CD4-positive, alpha-beta T cell treated with Interleukin-12 subunit alpha and Interleukin-12 subunit beta, for 1 hour (primary cell): ENCODE measurements at regions not wholly inside any gene's neighbourhood (a gene's known extent, or its start where the extent isn't known, plus 50 kb on each side); places are given as distances from the start of the nearest gene placed in this dataset.
"Not testable (repeated sequence)": the region's sequence is repeated elsewhere in the genome, so short reads cannot be mapped to it uniquely, and the experiment has no call there.

Experiments used
- DNase-seq: peaks from one replicate; pipeline ENCODE4 v3.0.0-alpha.2; 2020

DNA sequence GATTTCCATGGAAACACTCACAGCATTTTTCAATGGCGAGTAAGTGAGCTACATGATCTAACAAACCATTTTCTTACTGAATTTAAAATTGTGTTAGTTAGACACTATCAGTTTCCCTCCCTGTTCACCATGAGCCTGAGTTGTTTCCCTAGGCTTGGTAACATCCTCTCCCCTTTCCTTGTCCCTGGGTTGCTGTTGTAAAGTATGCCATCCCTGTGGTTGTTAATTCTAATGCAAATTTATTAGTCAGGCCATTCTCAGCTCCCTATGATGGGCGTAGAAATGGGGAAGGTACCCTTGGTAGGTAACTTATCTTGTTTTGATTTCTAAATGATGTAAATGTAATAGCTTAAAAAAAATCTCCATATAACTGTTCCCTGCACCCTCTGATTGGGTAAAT lies 143.0 kb downstream of the SPATA31A6 start:
- not testable (repeated sequence) for DNase-seq

- DNase-seq, result not testable (repeated sequence)
Measured at GRCh38 chr9:42335342-42335741, 151.9 kb downstream of the SPATA31A6 start.

- not testable (repeated sequence) for DNase-seq
Measured at GRCh38 chr9:42335984-42336657, 152.7 kb downstream of the SPATA31A6 start.

DNA sequence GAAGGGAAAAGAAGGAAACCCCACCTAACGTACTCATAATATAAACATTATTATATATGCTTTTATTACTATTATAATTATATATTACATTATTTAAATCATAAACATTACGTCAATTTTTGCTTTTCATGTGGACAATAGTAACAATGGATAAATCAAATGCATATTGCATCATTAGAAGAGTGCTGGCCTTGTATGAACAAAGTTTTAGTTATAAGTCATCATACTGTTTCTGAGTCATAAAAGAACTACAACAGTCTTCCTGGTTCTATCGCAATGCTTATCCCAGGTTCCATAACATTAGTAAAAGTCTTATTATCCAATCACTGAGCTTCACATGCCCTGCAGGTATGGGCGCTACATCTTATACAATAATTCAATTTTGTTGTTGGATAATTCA lies 154.8 kb downstream of the SPATA31A6 start:
- not testable (repeated sequence) for DNase-seq

DNA sequence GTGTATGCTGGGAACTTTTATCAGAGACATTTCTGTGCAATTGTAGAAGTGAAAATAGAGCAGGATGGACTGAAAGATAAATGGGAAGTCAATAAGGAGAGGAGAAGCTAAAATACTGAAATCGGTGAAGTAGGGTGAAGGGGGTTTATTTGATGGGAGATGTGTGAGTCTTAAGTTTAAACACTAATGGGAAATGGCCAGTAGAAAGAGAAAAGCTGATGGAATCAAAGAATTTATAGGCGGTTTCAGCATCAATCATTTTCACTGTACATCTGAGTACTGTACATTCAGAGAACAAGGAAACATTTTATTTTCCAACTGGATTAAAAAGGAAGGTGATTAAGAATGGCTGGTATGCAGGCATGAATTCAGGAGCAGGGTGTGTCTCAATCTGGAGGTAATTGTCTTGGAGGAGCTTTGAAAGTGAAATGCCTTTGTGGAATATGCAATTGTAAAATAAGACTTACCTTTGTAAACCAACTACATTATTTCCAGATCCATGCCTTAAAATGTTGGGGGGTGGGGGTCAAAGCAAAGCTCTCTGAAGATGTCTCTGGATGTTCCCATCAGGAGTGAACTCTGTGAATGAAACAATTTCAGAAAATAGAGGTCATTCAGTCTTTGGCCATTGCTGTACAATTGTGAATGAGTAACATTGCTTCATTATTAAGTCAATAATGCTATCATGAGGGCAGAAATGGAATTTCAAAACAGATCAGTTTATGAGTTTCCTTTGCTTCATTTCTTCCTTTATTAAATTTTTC lies 156.4 kb downstream of the SPATA31A6 start:
- not testable (repeated sequence) for DNase-seq

DNA sequence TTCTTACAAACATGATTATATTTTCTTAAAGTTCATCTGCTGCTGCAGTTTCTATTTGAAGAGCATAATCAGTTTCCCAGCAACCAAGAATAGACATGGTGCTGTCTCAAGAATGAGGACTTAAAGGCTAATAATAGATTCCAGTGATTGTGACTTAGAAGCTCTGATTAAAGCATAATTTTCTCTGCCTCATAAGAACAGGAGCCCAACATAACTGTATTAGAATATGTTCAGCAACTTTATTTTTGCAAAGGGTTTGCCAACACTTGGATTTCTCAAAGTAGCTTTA lies 156.9 kb downstream of the SPATA31A6 start:
- DNase-seq, result not testable (repeated sequence)

DNA sequence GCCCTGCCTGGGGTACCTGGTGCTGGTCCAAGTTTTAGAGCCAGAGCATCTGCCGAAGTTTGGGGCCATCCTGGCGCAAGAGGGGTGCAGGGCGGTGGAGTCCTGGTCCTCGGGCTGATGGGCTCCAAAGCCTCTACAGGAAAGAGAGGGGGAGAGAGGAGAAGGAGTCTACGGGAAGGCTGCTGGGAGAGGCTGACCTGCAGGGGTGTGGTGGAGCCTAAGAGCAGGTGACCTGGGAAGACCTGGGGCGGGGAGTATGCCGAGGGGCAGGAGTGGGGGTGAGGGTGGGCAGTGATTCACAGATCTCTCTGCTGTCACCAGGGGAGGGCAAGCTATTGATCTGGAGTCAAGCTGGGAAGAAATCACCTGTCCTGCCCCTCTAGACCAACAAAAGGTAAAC lies 158.4 kb downstream of the SPATA31A6 start:
- not testable (repeated sequence) for DNase-seq

DNA sequence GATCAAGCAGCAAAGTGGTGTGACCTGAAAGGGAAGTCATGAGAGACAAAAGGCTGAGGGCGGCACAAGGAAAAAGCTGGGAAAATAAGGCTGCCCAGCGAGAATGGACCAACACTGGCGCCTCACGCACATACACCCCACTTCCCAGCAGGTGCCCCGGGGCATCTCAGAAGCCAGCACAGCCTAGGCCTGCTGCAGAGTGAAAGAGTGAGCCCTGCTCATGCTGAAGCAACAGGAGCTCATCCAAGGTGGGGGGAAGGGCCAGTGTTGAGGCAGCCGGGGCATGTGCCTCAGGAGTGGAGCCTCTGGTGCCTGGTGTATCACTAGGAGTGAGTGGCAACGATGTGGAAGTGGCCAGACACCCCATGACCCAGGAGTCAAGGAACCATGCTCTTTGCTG lies 158.8 kb downstream of the SPATA31A6 start:
- DNase-seq, result not testable (repeated sequence)

DNA sequence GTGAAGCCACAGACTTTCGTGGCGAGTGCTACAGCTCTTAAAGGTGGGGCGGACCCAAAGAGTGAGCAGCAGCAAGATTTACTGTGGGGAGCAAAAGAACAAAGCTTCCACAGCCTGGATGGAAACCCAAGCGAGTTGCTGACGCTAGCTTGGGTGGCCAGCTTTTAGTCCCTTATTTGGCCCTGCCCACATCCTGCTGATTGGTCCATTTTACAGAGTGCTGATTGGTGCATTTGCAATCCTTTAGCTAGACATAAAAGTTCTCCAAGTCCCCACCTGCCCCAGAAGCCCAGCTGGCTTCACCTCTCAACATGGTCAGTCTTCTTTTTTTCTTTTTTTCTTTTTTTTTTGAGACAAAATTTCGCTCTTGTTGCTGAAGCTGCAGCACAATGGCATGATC lies 161.0 kb downstream of the SPATA31A6 start:
- not testable (repeated sequence) for DNase-seq

GRCh38 chr9:42346916-42347315 lies 163.5 kb downstream of the SPATA31A6 start:
- DNase-seq, result not testable (repeated sequence)

DNA sequence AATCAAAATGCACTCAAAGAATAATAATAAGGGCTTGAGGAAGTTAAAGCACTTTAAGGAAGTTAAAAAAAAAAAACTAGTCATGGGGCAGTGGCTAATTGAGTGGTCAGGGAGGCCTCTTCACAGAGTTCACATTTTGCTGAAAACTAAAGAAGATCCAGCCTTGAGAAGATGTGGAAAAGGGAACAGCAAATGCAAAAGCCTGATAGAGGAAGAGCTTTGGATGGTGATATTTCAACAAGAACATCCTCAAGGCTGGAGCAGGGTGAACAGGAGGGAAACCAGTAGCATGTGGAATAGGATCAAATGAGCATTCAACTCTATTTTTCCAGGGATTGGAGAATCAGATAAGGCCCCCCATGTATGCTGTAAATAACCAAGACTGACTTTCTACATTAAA lies 165.7 kb downstream of the SPATA31A6 start:
- DNase-seq, result not testable (repeated sequence)

DNA sequence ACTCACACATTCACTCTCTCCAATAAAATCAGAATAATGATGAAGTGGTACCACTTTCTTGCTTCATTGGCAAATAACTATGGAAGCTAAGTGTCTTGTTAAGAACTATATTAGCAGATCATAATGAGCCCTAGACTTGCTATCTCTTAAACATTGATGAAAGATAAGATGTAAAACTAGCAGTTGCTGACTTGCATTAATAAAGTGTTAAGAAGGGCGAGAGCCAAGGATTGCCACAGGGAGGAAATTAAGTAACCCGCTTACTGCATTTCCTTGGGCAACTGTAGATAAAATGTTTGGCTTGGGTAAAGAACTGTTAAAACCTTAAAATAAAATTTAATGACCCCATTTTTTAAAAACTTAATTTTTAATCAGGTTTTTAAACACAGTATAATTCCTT lies 167.0 kb downstream of the SPATA31A6 start:
- DNase-seq, result not testable (repeated sequence)

- DNase-seq, result not testable (repeated sequence)
Measured at GRCh38 chr9:42357604-42358373, 174.3 kb downstream of the SPATA31A6 start.

DNA sequence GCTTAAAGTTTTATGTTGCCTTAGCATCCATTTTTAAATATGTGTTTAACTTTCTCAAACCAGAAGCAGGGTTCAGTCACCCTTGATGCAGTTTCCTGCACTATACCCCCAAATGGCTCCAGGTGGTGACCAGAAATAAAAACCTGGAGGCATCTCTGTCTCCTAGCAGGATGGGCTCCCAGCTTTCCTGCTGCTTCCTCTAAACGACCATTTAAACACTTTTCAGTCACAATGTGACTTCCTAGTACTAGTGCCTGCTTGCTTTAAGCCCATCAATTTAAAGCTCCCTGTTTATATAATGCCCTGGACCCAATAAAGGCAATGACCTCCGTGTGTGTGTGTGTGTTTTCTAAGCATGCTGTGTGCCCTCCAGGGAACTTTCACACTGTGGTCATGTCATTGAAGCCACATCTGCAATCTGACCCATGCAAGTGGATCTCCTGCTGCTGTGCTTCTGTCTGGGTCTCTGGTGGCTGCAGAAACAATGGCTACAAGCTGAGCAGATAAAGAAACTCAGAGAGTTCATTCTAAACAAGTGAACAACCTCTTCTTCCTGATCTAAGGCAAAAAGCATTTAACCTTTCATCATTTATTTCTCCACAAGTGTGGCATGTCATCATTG lies 175.3 kb downstream of the SPATA31A6 start:
- not testable (repeated sequence) for DNase-seq

DNA sequence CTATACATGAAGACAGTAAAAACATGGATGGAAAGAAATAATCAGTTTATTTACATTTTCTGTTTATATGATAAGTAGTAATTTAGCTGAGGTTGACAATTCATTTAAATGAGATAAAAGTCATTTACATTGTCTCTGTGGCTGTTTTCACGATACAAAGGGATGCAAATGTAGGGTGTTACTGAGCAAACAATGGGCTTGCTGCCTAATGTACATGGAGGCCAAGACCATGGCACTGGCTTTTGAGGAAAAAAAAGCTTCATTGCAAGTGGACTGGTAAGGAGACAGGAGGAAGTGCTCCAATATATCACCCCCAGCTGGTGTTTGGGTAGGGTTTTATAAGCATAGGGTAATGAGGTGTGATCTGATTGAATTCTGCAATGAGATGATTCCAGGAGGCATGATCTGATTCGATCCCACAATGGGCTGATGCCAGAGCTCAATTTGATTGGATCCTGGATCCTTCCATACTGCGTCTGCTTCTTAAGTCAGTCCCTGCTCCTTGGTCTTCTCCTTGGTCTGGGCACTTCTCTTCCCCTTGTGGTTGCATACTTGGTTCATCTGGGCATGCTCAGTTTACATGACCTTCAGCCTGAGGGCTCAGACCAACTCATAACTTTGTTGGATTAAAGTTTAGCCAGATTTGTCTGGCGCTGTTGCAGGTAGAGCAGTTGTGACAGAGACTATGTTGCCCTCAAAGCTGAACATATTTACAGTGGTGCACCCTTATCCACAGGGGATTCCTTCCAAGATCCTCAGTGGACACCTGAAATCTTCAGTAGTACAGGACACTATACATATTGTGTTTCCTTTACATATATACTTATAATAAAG lies 181.2 kb downstream of the SPATA31A6 start:
- not testable (repeated sequence) for DNase-seq

DNA sequence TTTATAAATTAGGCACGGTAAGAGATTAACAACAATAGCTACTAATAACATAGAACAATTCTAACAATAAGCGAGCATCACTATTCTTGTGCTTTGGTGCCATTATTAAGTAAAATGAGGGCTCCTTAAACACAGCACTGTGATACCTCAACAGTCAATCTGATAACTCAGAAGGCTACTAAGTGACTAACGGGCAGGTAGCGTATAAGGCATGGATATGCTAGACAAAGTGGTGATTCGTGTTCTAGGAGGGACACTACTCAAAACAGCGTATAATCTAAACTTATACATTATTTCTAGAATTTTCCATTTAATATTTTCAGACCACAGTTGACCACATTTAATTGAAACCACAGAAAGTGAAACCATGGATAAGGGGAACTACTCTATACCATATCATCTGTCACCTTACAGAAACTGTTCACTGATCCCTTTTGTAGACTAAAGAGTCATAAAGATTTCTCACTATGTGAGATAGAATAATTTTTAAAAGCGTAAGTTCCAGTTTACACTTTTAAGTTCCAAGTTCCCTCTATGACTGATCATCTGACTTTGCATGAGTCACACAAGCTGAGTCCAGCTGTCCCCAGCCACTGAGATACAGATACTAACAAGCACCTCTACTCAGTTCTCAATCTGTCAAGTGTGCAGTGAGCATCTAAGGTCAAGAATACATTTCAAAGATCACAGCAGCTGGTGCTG lies 181.9 kb downstream of the SPATA31A6 start:
- DNase-seq, result not testable (repeated sequence)

DNA sequence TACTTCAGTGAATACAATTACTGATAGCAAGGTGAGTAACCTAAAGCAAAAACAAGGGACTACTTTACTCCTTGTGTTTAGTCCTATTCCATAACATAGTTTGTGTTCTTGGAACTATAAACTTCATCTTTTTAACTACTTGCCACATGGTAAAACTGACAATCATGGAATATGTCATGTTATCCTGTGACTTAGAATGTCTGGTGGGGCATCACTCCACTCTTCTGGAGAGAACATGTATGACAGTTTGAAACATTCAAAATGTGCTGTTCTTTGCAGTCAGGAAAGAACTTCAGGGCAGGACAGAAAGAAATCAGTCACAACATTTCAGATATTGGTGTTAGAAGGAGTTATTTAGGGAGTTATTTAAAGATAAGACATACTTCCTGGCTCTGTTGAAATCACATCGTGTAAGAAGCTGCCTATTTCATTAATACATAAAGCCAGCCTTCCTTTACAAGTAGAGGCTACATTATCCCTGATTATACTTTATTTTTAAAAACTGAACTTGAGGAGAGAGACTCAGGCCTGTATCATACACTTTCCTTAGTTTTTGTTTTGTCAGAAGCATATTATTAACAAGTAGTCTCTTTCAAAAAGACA lies 184.9 kb downstream of the SPATA31A6 start:
- DNase-seq, result not testable (repeated sequence)

- not testable (repeated sequence) for DNase-seq
Measured at GRCh38 chr9:42370172-42370571, 186.7 kb downstream of the SPATA31A6 start.

- not testable (repeated sequence) for DNase-seq
Measured at GRCh38 chr9:42371417-42371816, 188.0 kb downstream of the SPATA31A6 start.

- not testable (repeated sequence) for DNase-seq
Measured at GRCh38 chr9:42377530-42378417, 194.3 kb downstream of the SPATA31A6 start.
